GM23248 (cell line): ENCODE measurements at regions not wholly inside any gene's neighbourhood (a gene's known extent, or its start where the extent isn't known, plus 50 kb on each side); places are given as distances from the start of the nearest gene placed in this dataset.
"Not testable (repeated sequence)": the region's sequence is repeated elsewhere in the genome, so short reads cannot be mapped to it uniquely, and the experiment has no call there.

Experiments
- DNase-seq: peaks from one replicate; pipeline ENCODE4 v3.0.0-alpha.2; 2015
- H2AFZ ChIP-seq: fragments of 200-600 bp; sonication (generic); 2 replicates; pipeline ENCODE4 v1.6.1; 2016; ENCODE audit warnings: antibody characterized with exemption
- H3F3A ChIP-seq: fragments of 200-600 bp; sonication (generic); 2 replicates; pipeline ENCODE4 v1.6.1; 2016; ENCODE audit warnings: mild to moderate bottlenecking, antibody characterized with exemption, mixed run types; ENCODE audit not compliant: insufficient read depth
- H3K27ac ChIP-seq: fragments of 200-600 bp; sonication (generic); 2 replicates; pipeline ENCODE4 v1.5.1; 2016; ENCODE audit warnings: mild to moderate bottlenecking
- H3K27me3 ChIP-seq: fragments of 200-600 bp; sonication (generic); replicated peaks from 2 replicates; pipeline ENCODE4 v1.6.1; 2016; ENCODE audit warnings: mild to moderate bottlenecking; ENCODE audit not compliant: insufficient read depth
- H3K36me3 ChIP-seq: fragments of 200-600 bp; sonication (generic); 2 replicates; pipeline ENCODE4 v1.6.1; 2016; ENCODE audit warnings: low read depth, mild to moderate bottlenecking
- H3K4me1 ChIP-seq: fragments of 200-600 bp; sonication (generic); 2 replicates; pipeline ENCODE4 v1.6.1; 2016; ENCODE audit warnings: mild to moderate bottlenecking; ENCODE audit not compliant: insufficient read depth
- H3K4me2 ChIP-seq: fragments of 200-600 bp; sonication (generic); one replicate; pipeline ENCODE4 v1.6.1; 2016; ENCODE audit warnings: mild to moderate bottlenecking; ENCODE audit not compliant: unreplicated experiment
- H3K4me3 ChIP-seq: fragments of 200-600 bp; sonication (generic); 2 replicates; pipeline ENCODE4 v1.5.1; 2016; ENCODE audit warnings: mild to moderate bottlenecking
- H3K79me2 ChIP-seq: fragments of 200-600 bp; sonication (generic); 2 replicates; pipeline ENCODE4 v1.6.1; 2016; ENCODE audit warnings: mild to moderate bottlenecking; ENCODE audit not compliant: insufficient read depth
- H3K9ac ChIP-seq: fragments of 200-600 bp; sonication (generic); 2 replicates; pipeline ENCODE4 v1.6.1; 2016; ENCODE audit warnings: mild to moderate bottlenecking
- H3K9me2 ChIP-seq: fragments of 200-600 bp; sonication (generic); 2 replicates; pipeline ENCODE4 v1.6.1; 2016; ENCODE audit warnings: mixed run types, mild to moderate bottlenecking, moderate library complexity; ENCODE audit not compliant: insufficient read depth
- H3K9me3 ChIP-seq: fragments of 200-600 bp; sonication (generic); one replicate; pipeline ENCODE4 v1.6.1; 2017; ENCODE audit warnings: low read depth
- H4K20me1 ChIP-seq: fragments of 200-600 bp; sonication (generic); 2 replicates; pipeline ENCODE4 v1.6.0; 2016; ENCODE audit not compliant: insufficient read depth
- EZH2 ChIP-seq: fragments of 200-600 bp; sonication (generic); IDR thresholded peaks from 2 replicates; pipeline ENCODE4 v1.6.1; 2018; ENCODE audit warnings: antibody characterized with exemption, mild to moderate bottlenecking; ENCODE audit not compliant: insufficient read depth, poor library complexity, severe bottlenecking
- EZH2phosphoT487 ChIP-seq: fragments of 200-600 bp; sonication (generic); IDR thresholded peaks from 2 replicates; pipeline ENCODE4 v1.6.1; 2018; ENCODE audit warnings: antibody characterized with exemption, moderate library complexity, mild to moderate bottlenecking, low read depth; ENCODE audit not compliant: insufficient read depth
- WGBS, 2 experiments: methylation state at CpG; one replicate each; pipeline ENCODE4 v1.1.6; 2015 to 2017; ENCODE audit warnings: low lambda C conversion rate in 2 of 2, low coverage in 1 of 2; ENCODE audit errors: missing lambda C conversion rate in 2 of 2; 5-methylcytosine and 5-hydroxymethylcytosine counted together
- in situ Hi-C: fragments of 300-500 bp; cut with MboI; formaldehyde crosslinking; loops from 2 replicates; pipeline ENCODE4 v1.15.0; 2020

GRCh38 chr3:34890247-34890646 is 749.1 kb upstream of the ARPP21 start:
- Histone ChIP-seq H3K9me2 (no peaks in the 10 kb centered on the region), H3K79me2 (no peaks in the 10 kb centered on the region), H3K4me2 (no peak overlapping the region), H3K4me3 (no peak overlapping the region), H3F3A (no peaks in the 10 kb centered on the region), H3K9me3 (no peaks in the 10 kb centered on the region), H3K27me3 (no peaks in the 10 kb centered on the region), H3K4me1 (no peaks in the 10 kb centered on the region), H3K36me3 (no peaks in the 10 kb centered on the region), H3K9ac (no peak overlapping the region), H2AFZ (no peak overlapping the region), H3K27ac (no peak overlapping the region), H4K20me1 (no peaks in the 10 kb centered on the region)
- in situ Hi-C loops: no loop called here
- DNase-seq: no peak
- 8 to 16% methylated on average over 1 of the region's 1 CpG for WGBS, 2 experiments
- TF ChIP-seq EZH2phosphoT487 (no peak), EZH2 (no peak)

DNA sequence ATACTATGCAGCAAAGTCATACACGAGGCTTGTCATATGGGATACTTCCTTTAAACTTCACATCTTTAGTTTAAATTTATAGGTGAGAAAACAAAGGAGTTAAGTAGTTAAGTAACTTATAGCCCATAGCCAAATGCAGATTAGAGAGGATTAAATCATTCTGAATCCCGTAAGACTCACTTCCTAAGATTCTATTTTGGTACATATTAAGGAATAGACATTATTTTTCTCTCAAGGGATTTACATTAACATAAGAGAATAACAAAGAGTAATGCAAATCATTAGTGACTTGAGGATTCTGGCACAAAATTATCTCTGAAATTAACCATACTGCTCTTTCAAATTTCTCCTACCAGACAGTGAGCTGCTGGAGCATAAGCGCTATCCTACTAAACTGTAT is 747.4 kb upstream of the ARPP21 start:
- H4K20me1 ChIP-seq: no peaks in the 10 kb centered on the region
- no peaks in the 10 kb centered on the region for H3K9me3 ChIP-seq
- no peak overlapping the region for H3K9ac ChIP-seq
- no peaks in the 10 kb centered on the region for H3F3A ChIP-seq
- H3K9me2 ChIP-seq: no peaks in the 10 kb centered on the region
- in situ Hi-C loops: no loop called here
- no peak for DNase-seq
- H3K4me1 ChIP-seq: no peaks in the 10 kb centered on the region
- H3K79me2 ChIP-seq: no peaks in the 10 kb centered on the region
- H3K27me3 ChIP-seq: no peaks in the 10 kb centered on the region
- no peak for TF ChIP-seq EZH2
- no peak for TF ChIP-seq EZH2phosphoT487
- no peak overlapping the region for H3K4me3 ChIP-seq
- H3K4me2 ChIP-seq: no peak overlapping the region
- no peaks in the 10 kb centered on the region for H3K36me3 ChIP-seq
- no peak overlapping the region for H2AFZ ChIP-seq
- 24 to 25% methylated on average over 3 of the region's 3 CpGs for WGBS, 2 experiments
- H3K27ac ChIP-seq: no peak overlapping the region

- DNase-seq: no peak
- no peaks in the 10 kb centered on the region for H3K27me3 ChIP-seq
- H2AFZ ChIP-seq: no peak overlapping the region
- H3F3A ChIP-seq: no peaks in the 10 kb centered on the region
- H3K9me2 ChIP-seq: no peaks in the 10 kb centered on the region
- no peaks in the 10 kb centered on the region for H4K20me1 ChIP-seq
- H3K36me3 ChIP-seq: no peaks in the 10 kb centered on the region
- no peaks in the 10 kb centered on the region for H3K79me2 ChIP-seq
- in situ Hi-C loops: no loop called here
- no peak overlapping the region for H3K27ac ChIP-seq
- TF ChIP-seq EZH2: no peak
- H3K9me3 ChIP-seq: no peaks in the 10 kb centered on the region
- H3K4me1 ChIP-seq: no peaks in the 10 kb centered on the region
- no peak overlapping the region for H3K4me2 ChIP-seq
- H3K4me3 ChIP-seq: no peak overlapping the region
- WGBS, 2 experiments: 0% methylated on average over 1 of the region's 1 CpG
- no peak overlapping the region for H3K9ac ChIP-seq
Observed at GRCh38 chr3:34895841-34896240, 743.5 kb upstream of the ARPP21 start.

DNA sequence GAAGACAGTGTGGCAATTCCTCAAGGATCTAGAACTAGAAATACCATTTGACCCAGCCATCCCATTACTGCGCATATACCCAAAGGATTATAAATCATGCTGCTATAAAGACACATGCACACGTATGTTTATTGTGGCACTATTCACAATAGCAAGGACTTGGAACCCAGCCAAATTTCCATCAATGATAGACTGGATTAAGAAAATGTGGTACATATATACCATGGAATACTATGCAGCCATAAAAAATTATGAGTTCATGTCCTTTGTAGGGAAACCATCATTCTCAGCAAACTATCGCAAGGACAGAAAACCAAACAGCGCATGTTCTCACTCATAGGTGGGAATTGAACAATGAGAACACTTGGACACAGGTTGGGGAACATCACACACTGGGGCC is 729.6 kb upstream of the ARPP21 start:
- H3K9me3 ChIP-seq, H3K27me3 ChIP-seq, H2AFZ ChIP-seq, H3K36me3 ChIP-seq, in situ Hi-C loops, H3F3A ChIP-seq, H3K27ac ChIP-seq, H3K79me2 ChIP-seq, H3K9me2 ChIP-seq, H3K9ac ChIP-seq, H3K4me2 ChIP-seq, H3K4me3 ChIP-seq, DNase-seq, H4K20me1 ChIP-seq, H3K4me1 ChIP-seq: not testable (repeated sequence)
- 61 to 63% methylated on average over 4 of the region's 4 CpGs for WGBS, 2 experiments

DNA sequence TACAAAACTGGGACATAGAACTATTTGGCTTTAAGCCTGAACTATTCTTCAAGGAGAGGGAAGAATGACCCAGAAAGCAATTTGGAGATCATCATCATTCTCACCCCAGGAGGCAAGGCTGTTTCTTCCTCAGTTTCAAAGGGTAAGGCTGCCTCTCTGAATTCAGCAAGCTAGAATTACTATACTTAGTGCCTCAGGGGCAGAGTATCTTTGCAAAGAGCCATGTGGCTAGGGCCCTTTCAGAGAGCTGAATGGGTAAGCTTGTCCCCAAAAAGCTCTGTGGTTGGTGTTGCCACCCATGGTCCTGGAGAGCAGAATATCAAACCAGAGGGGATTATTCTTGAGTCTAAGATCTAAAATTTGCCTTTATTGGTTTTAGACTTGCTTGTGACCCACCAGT is 720.3 kb upstream of the ARPP21 start:
- Histone ChIP-seq H3K36me3 (no peaks in the 10 kb centered on the region), H3K79me2 (no peaks in the 10 kb centered on the region)
- no peak for DNase-seq

More for the DNA sequence above, 720.3 kb upstream of the ARPP21 start:
- Histone ChIP-seq H3K4me1 (no peaks in the 10 kb centered on the region), H3K9me3 (no peaks in the 10 kb centered on the region), H3K4me3 (no peak overlapping the region), H3K9me2 (no peaks in the 10 kb centered on the region), H3K4me2 (no peak overlapping the region), H2AFZ (no peak overlapping the region), H3F3A (no peaks in the 10 kb centered on the region), H4K20me1 (no peaks in the 10 kb centered on the region), H3K27ac (no peak overlapping the region), H3K9ac (no peak overlapping the region), H3K27me3 (no peaks in the 10 kb centered on the region)
- in situ Hi-C loops: no loop called here
- TF ChIP-seq EZH2phosphoT487 (no peak), EZH2 (no peak)
